ENCODE measurements at regions not wholly inside any gene's neighbourhood (a gene's known extent, or its start where the extent isn't known, plus 50 kb on each side); places are given as distances from the start of the nearest gene placed in this dataset.

- no peak for TF ChIP-seq FOXP2 (optimal IDR thresholded peaks at IDR 0.05; ENCODE audit: borderline replicate concordance, extremely low read depth, extremely low read length, insufficient read depth)
- TF ChIP-seq SIN3A (IDR thresholded peaks at IDR 0.05; ENCODE audit: borderline replicate concordance, insufficient read depth, low read length), result no peak
- TF ChIP-seq POLR2AphosphoS5 (IDR thresholded peaks at IDR 0.05; ENCODE audit: low read depth, low read length), result no peak
- TF ChIP-seq REST (IDR thresholded peaks at IDR 0.05; ENCODE audit: insufficient read depth in 1 of 2, low read depth in 2 of 2, low read length in 2 of 2), result no peak
Observed at GRCh38 chr11:121887976-121888557, 227.9 kb downstream of the BLID start.

- TF ChIP-seq FOXP2 (optimal IDR thresholded peaks at IDR 0.05; ENCODE audit: borderline replicate concordance, extremely low read depth, extremely low read length, insufficient read depth) (no peak), POLR2AphosphoS5 (IDR thresholded peaks at IDR 0.05; ENCODE audit: low read depth, low read length) (no peak), TAF1 (IDR thresholded peaks at IDR 0.05; ENCODE audit: borderline replicate concordance, insufficient read depth, low read length) (no peak), SIN3A (IDR thresholded peaks at IDR 0.05; ENCODE audit: borderline replicate concordance, insufficient read depth, low read length) (no peak), REST (IDR thresholded peaks at IDR 0.05; ENCODE audit: insufficient read depth in 1 of 2, low read depth in 2 of 2, low read length in 2 of 2) (no peak)
Observed at GRCh38 chr11:121887569-121887968, 228.4 kb downstream of the BLID start.

- no peak for TF ChIP-seq REST (IDR thresholded peaks at IDR 0.05; ENCODE audit: insufficient read depth in 1 of 2, low read depth in 2 of 2, low read length in 2 of 2)
- no peak for TF ChIP-seq SIN3A (IDR thresholded peaks at IDR 0.05; ENCODE audit: borderline replicate concordance, insufficient read depth, low read length)
- TF ChIP-seq FOXP2 (optimal IDR thresholded peaks at IDR 0.05; ENCODE audit: borderline replicate concordance, extremely low read depth, extremely low read length, insufficient read depth), result no peak
- TF ChIP-seq TAF1 (IDR thresholded peaks at IDR 0.05; ENCODE audit: borderline replicate concordance, insufficient read depth, low read length), result no peak
- no peak for TF ChIP-seq POLR2AphosphoS5 (IDR thresholded peaks at IDR 0.05; ENCODE audit: low read depth, low read length)
Observed at GRCh38 chr11:121886996-121887395, 229.0 kb downstream of the BLID start.

GRCh38 chr11:121886005-121886734 lies 229.8 kb downstream of the BLID start:
- TF ChIP-seq REST (IDR thresholded peaks at IDR 0.05; ENCODE audit: insufficient read depth in 1 of 2, low read depth in 2 of 2, low read length in 2 of 2), result no peak
- TF ChIP-seq TAF1 (IDR thresholded peaks at IDR 0.05; ENCODE audit: borderline replicate concordance, insufficient read depth, low read length), result no peak
- no peak for TF ChIP-seq FOXP2 (optimal IDR thresholded peaks at IDR 0.05; ENCODE audit: borderline replicate concordance, extremely low read depth, extremely low read length, insufficient read depth)
- TF ChIP-seq SIN3A (IDR thresholded peaks at IDR 0.05; ENCODE audit: borderline replicate concordance, insufficient read depth, low read length), result no peak
- no peak; the same call in 1 of the 2 replicates for TF ChIP-seq POLR2AphosphoS5 (IDR thresholded peaks at IDR 0.05; ENCODE audit: low read depth, low read length)
